Stimulated activated CD4-positive, alpha-beta T cell treated with anti-CD3 and anti-CD28 coated beads, TNF-alpha, amount 100 ng/mL, for 1 hour (primary cell): ENCODE measurements at regions not wholly inside any gene's neighbourhood (a gene's known extent, or its start where the extent isn't known, plus 50 kb on each side); places are given as distances from the start of the nearest gene placed in this dataset.

Experiments used
- DNase-seq, 3 donors: peaks; one replicate each; pipeline ENCODE4 v3.0.0-alpha.2; 2020; ENCODE audit warnings: low read depth in 3 of 3, low spot score in 1 of 3

- DNase-seq = no peak
Observed at GRCh38 chr20:57835588-57836455, 126.0 kb upstream of the PMEPA1 start.

- no peak for DNase-seq
Observed at GRCh38 chr20:57835074-57835452, 125.2 kb upstream of the PMEPA1 start.

GRCh38 chr20:57834306-57835073 lies 124.7 kb upstream of the PMEPA1 start:
- DNase-seq = no peak

GRCh38 chr20:57831993-57832585 lies 122.3 kb upstream of the PMEPA1 start:
- no peak for DNase-seq

- DNase-seq = no peak
Observed at GRCh38 chr20:57831326-57831992, 121.6 kb upstream of the PMEPA1 start.

- no peak for DNase-seq
Observed at GRCh38 chr20:57830515-57830895, 120.7 kb upstream of the PMEPA1 start.

- DNase-seq = no peak
Observed at GRCh38 chr20:57829805-57830514, 120.1 kb upstream of the PMEPA1 start.

- no peak for DNase-seq
Observed at GRCh38 chr20:57829336-57829735, 119.5 kb upstream of the PMEPA1 start.

- no peak for DNase-seq
Observed at GRCh38 chr20:57828696-57829095, 118.9 kb upstream of the PMEPA1 start.

GRCh38 chr20:57826666-57827287 lies 117.0 kb upstream of the PMEPA1 start:
- DNase-seq = no peak

GRCh38 chr20:57824909-57825308 lies 115.1 kb upstream of the PMEPA1 start:
- no peak for DNase-seq

GRCh38 chr20:57821935-57822334 lies 112.1 kb upstream of the PMEPA1 start:
- DNase-seq = no peak

- DNase-seq = no peak
Observed at GRCh38 chr20:57819691-57820380, 110.0 kb upstream of the PMEPA1 start.

- no peak for DNase-seq
Observed at GRCh38 chr20:57819291-57819690, 109.5 kb upstream of the PMEPA1 start.

- no peak for DNase-seq
Observed at GRCh38 chr20:57818418-57819181, 108.8 kb upstream of the PMEPA1 start.

GRCh38 chr20:57815405-57815804 lies 105.6 kb upstream of the PMEPA1 start:
- DNase-seq = no peak

GRCh38 chr20:57814529-57814928 lies 104.7 kb upstream of the PMEPA1 start:
- no peak for DNase-seq

- DNase-seq = no peak
Observed at GRCh38 chr20:57813509-57814269, 103.9 kb upstream of the PMEPA1 start.
